Thyroid gland (tissue), 4 donors: ENCODE measurements at regions not wholly inside any gene's neighbourhood (a gene's known extent, or its start where the extent isn't known, plus 50 kb on each side); places are given as distances from the start of the nearest gene placed in this dataset.

ENCODE experiments used
- POLR2A ChIP-seq, 2 donors: fragments of 450-650 bp; IDR thresholded peaks; one replicate each; pipeline ENCODE4 v1.6.1; 2017; ENCODE audit warnings: antibody characterized with exemption in 2 of 2, mild to moderate bottlenecking in 2 of 2, moderate library complexity in 1 of 2
- TF ChIP-seq, protein P1 (sequence below), 6 experiments: fragments of 200-600 bp in 3 of 6; fragments of 450-650 bp in 3 of 6; sonication (generic) in 3 of 6; IDR thresholded peaks; one replicate each; pipeline ENCODE4 v1.5.1; 2016 to 2019; ENCODE audit warnings: antibody characterized with exemption in 6 of 6, mild to moderate bottlenecking in 2 of 6, inconsistent platforms in 1 of 6, moderate library complexity in 1 of 6

- TF ChIP-seq, protein P1, sequence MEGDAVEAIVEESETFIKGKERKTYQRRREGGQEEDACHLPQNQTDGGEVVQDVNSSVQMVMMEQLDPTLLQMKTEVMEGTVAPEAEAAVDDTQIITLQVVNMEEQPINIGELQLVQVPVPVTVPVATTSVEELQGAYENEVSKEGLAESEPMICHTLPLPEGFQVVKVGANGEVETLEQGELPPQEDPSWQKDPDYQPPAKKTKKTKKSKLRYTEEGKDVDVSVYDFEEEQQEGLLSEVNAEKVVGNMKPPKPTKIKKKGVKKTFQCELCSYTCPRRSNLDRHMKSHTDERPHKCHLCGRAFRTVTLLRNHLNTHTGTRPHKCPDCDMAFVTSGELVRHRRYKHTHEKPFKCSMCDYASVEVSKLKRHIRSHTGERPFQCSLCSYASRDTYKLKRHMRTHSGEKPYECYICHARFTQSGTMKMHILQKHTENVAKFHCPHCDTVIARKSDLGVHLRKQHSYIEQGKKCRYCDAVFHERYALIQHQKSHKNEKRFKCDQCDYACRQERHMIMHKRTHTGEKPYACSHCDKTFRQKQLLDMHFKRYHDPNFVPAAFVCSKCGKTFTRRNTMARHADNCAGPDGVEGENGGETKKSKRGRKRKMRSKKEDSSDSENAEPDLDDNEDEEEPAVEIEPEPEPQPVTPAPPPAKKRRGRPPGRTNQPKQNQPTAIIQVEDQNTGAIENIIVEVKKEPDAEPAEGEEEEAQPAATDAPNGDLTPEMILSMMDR (IDR thresholded peaks at IDR 0.05) = no peak
- TF ChIP-seq POLR2A (IDR thresholded peaks at IDR 0.05) = no peak
These were observed 210.3 kb downstream of the URB2 start for GRCh38 chr1:229836324-229836723.
